Smooth muscle cell (in vitro differentiated cells): ENCODE measurements at regions not wholly inside any gene's neighbourhood (a gene's known extent, or its start where the extent isn't known, plus 50 kb on each side); places are given as distances from the start of the nearest gene placed in this dataset.
A peak's percentile ranks its signal among the peaks of the same experiment; 100 is the strongest.

Experiments
- DNase-seq: peaks from one replicate; lab custom pipeline; 2025; ENCODE audit not compliant: unreplicated experiment; lab: John Stamatoyannopoulos, UW
- H2AFZ ChIP-seq: fragments of 200-600 bp; sonication (generic); 2 replicates; pipeline ENCODE4 v1.6.0; 2016; ENCODE audit warnings: antibody characterized with exemption, low read depth, mild to moderate bottlenecking
- H3F3A ChIP-seq: fragments of 200-600 bp; sonication (generic); 2 replicates; pipeline ENCODE4 v1.6.0; 2017; ENCODE audit warnings: antibody characterized with exemption, low read depth
- H3K27ac ChIP-seq: fragments of 200-600 bp; sonication (generic); 2 replicates; pipeline ENCODE4 v1.5.1; 2016; ENCODE audit warnings: low read depth, mild to moderate bottlenecking
- H3K27me3 ChIP-seq: fragments of 200-600 bp; sonication (generic); 2 replicates; pipeline ENCODE4 v1.6.1; 2016; ENCODE audit warnings: low read depth, mild to moderate bottlenecking
- H3K36me3 ChIP-seq: fragments of 200-600 bp; sonication (generic); 2 replicates; pipeline ENCODE4 v1.5.1; 2016; ENCODE audit warnings: low read depth
- H3K4me1 ChIP-seq: fragments of 200-600 bp; sonication (generic); 2 replicates; pipeline ENCODE4 v1.5.1; 2016; ENCODE audit warnings: low read depth
- H3K4me2 ChIP-seq: fragments of 200-600 bp; sonication (generic); 2 replicates; pipeline ENCODE4 v1.6.0; 2016; ENCODE audit warnings: mild to moderate bottlenecking
- H3K4me3 ChIP-seq: fragments of 200-600 bp; sonication (generic); 2 replicates; pipeline ENCODE4 v1.5.1; 2016; ENCODE audit warnings: mild to moderate bottlenecking
- H3K79me2 ChIP-seq: fragments of 200-600 bp; sonication (generic); 2 replicates; pipeline ENCODE4 v1.6.0; 2016; ENCODE audit warnings: low read depth, mild to moderate bottlenecking
- H3K9ac ChIP-seq: fragments of 200-600 bp; sonication (generic); 2 replicates; pipeline ENCODE4 v1.6.0; 2016; ENCODE audit warnings: low read depth
- H3K9me3 ChIP-seq: fragments of 200-600 bp; sonication (generic); replicated peaks from 2 replicates; pipeline ENCODE4 v1.5.1; 2016; ENCODE audit warnings: low read depth
- H4K20me1 ChIP-seq: fragments of 200-600 bp; sonication (generic); 2 replicates; pipeline ENCODE4 v1.6.0; 2016; ENCODE audit warnings: low read depth
- CTCF ChIP-seq: fragments of 200-600 bp; sonication (generic); IDR thresholded peaks from 2 replicates; pipeline ENCODE4 v1.5.1; 2017; ENCODE audit warnings: borderline replicate concordance, mild to moderate bottlenecking, antibody characterized with exemption; ENCODE audit not compliant: insufficient read depth, poor library complexity, severe bottlenecking
- WGBS: methylation state at CpG from one replicate; pipeline ENCODE4 v1.1.7; 2016; ENCODE audit warnings: low lambda C conversion rate; 5-methylcytosine and 5-hydroxymethylcytosine counted together

GRCh38 chr15:96416218-96416933 lies 85.9 kb downstream of the NR2F2 start:
- H3K4me1 ChIP-seq = peaks cover 15% of the 10 kb centered on the region
- no peak for TF ChIP-seq CTCF
- H3K4me2 ChIP-seq = peak overlapping the region; percentile 75
- H3K27ac ChIP-seq = no peak overlapping the region
- no peaks in the 10 kb centered on the region for H3K79me2 ChIP-seq
- H3F3A ChIP-seq = no peaks in the 10 kb centered on the region
- H3K9me3 ChIP-seq = no peaks in the 10 kb centered on the region
- H2AFZ ChIP-seq = no peak overlapping the region
- peak overlapping the region; percentile 34 for H3K4me3 ChIP-seq
- DNase-seq = no peak
- peaks cover 100% of the 10 kb centered on the region for H3K27me3 ChIP-seq
- no peaks in the 10 kb centered on the region for H3K36me3 ChIP-seq
- WGBS = 4% methylated on average over 41 of the region's 58 CpGs
- H4K20me1 ChIP-seq = no peaks in the 10 kb centered on the region
- H3K9ac ChIP-seq = no peak overlapping the region

- no peak overlapping the region for H3K9ac ChIP-seq
- TF ChIP-seq CTCF = no peak
- WGBS = 1% methylated on average over 49 of the region's 51 CpGs
These were observed 86.6 kb downstream of the NR2F2 start for GRCh38 chr15:96416934-96417759.

GRCh38 chr15:96417760-96418130 lies 87.2 kb downstream of the NR2F2 start:
- DNase-seq = no peak
- H3K9me3 ChIP-seq = no peaks in the 10 kb centered on the region
- no peak overlapping the region for H3K27ac ChIP-seq
- no peak overlapping the region for H3K4me3 ChIP-seq
- no peak overlapping the region for H3K4me2 ChIP-seq
- no peaks in the 10 kb centered on the region for H4K20me1 ChIP-seq
- TF ChIP-seq CTCF = no peak
- no peaks in the 10 kb centered on the region for H3F3A ChIP-seq
- no peaks in the 10 kb centered on the region for H3K36me3 ChIP-seq
- H3K9ac ChIP-seq = no peak overlapping the region
- peaks cover 100% of the 10 kb centered on the region for H3K27me3 ChIP-seq
- peaks cover 15% of the 10 kb centered on the region for H3K4me1 ChIP-seq
- WGBS = 6% methylated on average over 14 of the region's 14 CpGs
- no peaks in the 10 kb centered on the region for H3K79me2 ChIP-seq
- H2AFZ ChIP-seq = no peak overlapping the region

More at GRCh38 chr15:96416934-96417759, 86.6 kb downstream of the NR2F2 start:
- no peak for DNase-seq
- peak overlapping the region; percentile 75 for H3K4me2 ChIP-seq
- no peaks in the 10 kb centered on the region for H3F3A ChIP-seq
- H4K20me1 ChIP-seq = no peaks in the 10 kb centered on the region
- no peak overlapping the region for H2AFZ ChIP-seq
- H3K9me3 ChIP-seq = no peaks in the 10 kb centered on the region
- H3K36me3 ChIP-seq = no peaks in the 10 kb centered on the region
- peaks cover 15% of the 10 kb centered on the region for H3K4me1 ChIP-seq
- H3K27me3 ChIP-seq = peaks cover 100% of the 10 kb centered on the region
- no peaks in the 10 kb centered on the region for H3K79me2 ChIP-seq
- H3K4me3 ChIP-seq = peak overlapping the region; percentile 34
- no peak overlapping the region for H3K27ac ChIP-seq
